Activated naive CD4-positive, alpha-beta T cell treated with anti-CD3 and anti-CD28 coated beads, Interleukin-2, amount 50 U/mL, for 72 hours (primary cell): ENCODE measurements at regions not wholly inside any gene's neighbourhood (a gene's known extent, or its start where the extent isn't known, plus 50 kb on each side); places are given as distances from the start of the nearest gene placed in this dataset.

ENCODE experiments used
- ATAC-seq, 2 donors: fragments of 150-1000 bp; cut with Tn5 transposase; 2 replicates each; pipeline ENCODE4 v1.10.0; 2021; ENCODE audit warnings: mild to moderate bottlenecking in 2 of 2, moderate library complexity in 2 of 2
- DNase-seq, 2 donors: peaks; one replicate each; pipeline ENCODE4 v3.0.0; 2021 to 2022; ENCODE audit warnings: low spot score in 2 of 2
- H3K27ac Mint-ChIP-seq, 2 donors: one replicate each; pipeline ENCODE4 v1.8.0; 2022; ENCODE audit warnings: mild to moderate bottlenecking in 2 of 2, mixed read lengths in 2 of 2
- H3K36me3 Mint-ChIP-seq, 2 donors: one replicate each; pipeline ENCODE4 v1.8.0; 2022; ENCODE audit warnings: mixed read lengths in 2 of 2
- H3K9me3 Mint-ChIP-seq, 2 donors: one replicate each; pipeline ENCODE4 v1.8.0; 2022; ENCODE audit warnings: mixed read lengths in 2 of 2

GRCh38 chr17:65430209-65430833 lies 131.1 kb downstream of the AXIN2 start:
- H3K36me3 Mint-ChIP-seq, result peaks cover 23 to 45% of the 10 kb centered on the region in 2 donors
- H3K27ac Mint-ChIP-seq, result no peak overlapping the region
- DNase-seq (no peak), ATAC-seq (no peak)
- peaks cover 13 to 47% of the 10 kb centered on the region in 2 donors for H3K9me3 Mint-ChIP-seq

DNA sequence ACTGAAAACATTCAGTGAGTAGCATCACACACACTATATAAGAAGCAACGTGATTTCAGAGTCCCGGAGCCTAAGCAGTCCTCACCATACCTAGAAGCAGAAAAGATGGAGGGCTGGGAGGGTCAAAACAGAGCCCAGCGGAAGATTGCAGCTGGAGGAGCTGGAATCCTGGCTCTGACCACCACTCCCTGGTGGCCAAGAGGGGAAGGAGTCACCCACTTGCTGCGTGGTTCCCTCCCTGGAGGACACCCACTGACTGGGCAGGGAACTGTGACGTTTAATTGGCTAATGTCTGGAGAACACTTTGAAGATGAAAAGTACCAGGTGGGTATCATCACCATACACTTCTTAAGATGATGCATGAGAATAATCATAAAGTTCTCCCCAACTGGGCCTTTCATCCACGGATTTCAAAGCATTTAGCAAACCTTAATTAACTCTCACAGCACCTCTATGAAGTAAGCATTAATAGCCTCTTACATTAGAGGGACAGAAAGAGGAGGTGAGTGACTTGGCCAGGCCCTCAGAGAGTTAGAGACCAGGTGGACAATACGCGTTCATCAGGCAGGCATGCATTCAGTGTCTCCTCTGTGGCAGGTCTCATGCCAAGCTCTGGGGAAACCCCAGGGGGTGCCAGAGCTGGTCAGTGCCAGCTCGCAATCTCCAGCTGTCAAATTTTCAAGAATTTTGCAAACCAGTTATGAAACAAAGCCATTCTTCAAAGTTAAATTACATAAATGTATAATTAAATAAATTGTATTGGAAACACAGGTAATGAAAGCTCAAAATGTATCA lies 137.9 kb downstream of the AXIN2 start:
- Mint-ChIP-seq H3K9me3 (peaks cover 4 to 25% of the 10 kb centered on the region in 2 donors), H3K36me3 (peaks cover 12 to 18% of the 10 kb centered on the region in 2 donors), H3K27ac (no peak overlapping the region)
- DNase-seq, result no peak
- ATAC-seq, result no peak

DNA sequence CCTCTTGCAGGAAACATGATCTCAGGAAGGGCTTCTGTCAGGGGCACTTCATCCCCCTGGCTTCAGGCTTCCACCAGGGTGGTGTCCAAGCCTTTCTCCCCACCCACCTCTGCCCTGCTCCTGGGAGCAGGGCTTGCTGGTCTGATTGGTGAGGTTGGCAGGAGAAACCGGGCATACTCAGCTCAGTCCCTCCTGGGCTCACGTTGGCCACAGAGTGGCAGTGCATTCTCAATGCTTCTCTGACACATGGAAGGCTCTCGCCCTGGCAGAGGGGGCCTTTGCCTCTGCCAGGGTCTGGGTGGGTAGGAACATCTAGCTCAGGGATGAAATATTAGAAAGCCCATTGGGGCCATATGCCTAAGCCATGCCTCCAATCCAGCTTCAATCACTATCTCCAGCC lies 142.8 kb downstream of the AXIN2 start:
- Mint-ChIP-seq H3K9me3 (no peaks in the 10 kb centered on the region), H3K27ac (no peak overlapping the region), H3K36me3 (no peaks in the 10 kb centered on the region)
- DNase-seq (no peak), ATAC-seq (no peak)

DNA sequence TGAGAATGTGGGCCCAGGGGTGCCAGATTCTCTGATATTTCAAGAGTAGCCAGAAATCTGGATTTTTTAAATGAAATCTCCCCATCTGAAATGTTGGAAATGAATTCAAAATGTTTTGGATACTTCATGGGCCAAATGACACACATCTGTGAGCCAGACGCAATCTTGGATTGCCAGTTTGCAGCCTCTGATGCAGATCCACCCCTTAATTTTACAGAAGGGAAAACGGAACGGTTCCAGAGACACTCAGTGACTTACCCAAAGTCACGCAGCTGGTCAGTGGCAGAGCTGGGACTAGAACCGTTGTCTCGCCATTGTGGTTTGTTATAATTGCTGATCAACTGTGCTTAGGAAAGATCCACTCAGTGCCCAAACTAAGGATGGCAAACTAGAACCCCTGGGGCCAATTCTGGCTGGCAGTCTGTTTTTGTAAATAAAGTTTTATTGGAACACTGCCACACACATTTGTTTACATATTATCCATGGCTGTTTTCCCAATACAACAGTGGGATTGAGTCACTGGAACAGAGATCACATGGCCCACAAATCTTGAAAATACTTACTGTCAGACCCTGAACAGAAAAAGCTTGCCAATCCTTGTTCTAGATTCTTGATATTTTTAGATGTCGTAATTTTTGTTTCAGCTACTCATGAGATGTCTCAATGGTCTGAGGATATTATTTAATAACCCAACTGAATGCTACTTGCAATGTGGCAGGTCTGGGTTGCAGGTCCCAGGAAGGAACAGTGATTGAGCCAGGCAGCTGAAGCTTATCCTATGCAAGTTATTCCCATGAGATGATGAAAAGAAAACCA lies 143.8 kb downstream of the AXIN2 start:
- Mint-ChIP-seq H3K27ac (no peak overlapping the region), H3K36me3 (no peaks in the 10 kb centered on the region)
- ATAC-seq, result no peak

GRCh38 chr17:65415991-65416390 lies 145.5 kb downstream of the AXIN2 start:
- Mint-ChIP-seq H3K36me3 (no peaks in the 10 kb centered on the region), H3K27ac (no peak overlapping the region), H3K9me3 (no peaks in the 10 kb centered on the region)
- DNase-seq (no peak), ATAC-seq (no peak)

More for the DNA sequence above, 143.8 kb downstream of the AXIN2 start:
- no peaks in the 10 kb centered on the region for H3K9me3 Mint-ChIP-seq
- no peak for DNase-seq

DNA sequence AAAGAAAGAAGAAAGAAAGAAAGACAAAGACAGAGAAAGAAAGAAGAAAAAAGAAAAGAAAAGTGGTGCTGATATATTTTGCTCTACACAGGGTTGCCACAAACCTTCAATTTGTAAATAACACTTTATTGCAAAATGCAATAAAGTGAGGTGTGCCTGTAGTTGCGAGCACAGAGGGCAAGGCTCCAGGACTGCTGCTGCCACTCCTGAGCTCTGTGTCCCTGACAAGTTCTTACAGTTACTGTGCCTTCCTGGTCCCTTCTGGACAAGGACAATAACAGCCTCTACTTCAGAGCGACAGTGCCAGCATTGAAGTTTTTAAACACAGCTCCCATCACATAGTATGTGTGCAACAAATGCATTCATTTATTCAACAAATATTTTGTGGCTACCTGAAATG lies 148.1 kb downstream of the AXIN2 start:
- ATAC-seq (no peak), DNase-seq (no peak)
- Mint-ChIP-seq H3K27ac (no peak overlapping the region), H3K36me3 (no peaks in the 10 kb centered on the region), H3K9me3 (no peaks in the 10 kb centered on the region)

GRCh38 chr17:65409381-65409780 lies 152.1 kb downstream of the AXIN2 start:
- H3K9me3 Mint-ChIP-seq, result no peaks in the 10 kb centered on the region
- no peak overlapping the region for H3K27ac Mint-ChIP-seq
- no peak for DNase-seq
- no peaks in the 10 kb centered on the region for H3K36me3 Mint-ChIP-seq
- no peak for ATAC-seq

DNA sequence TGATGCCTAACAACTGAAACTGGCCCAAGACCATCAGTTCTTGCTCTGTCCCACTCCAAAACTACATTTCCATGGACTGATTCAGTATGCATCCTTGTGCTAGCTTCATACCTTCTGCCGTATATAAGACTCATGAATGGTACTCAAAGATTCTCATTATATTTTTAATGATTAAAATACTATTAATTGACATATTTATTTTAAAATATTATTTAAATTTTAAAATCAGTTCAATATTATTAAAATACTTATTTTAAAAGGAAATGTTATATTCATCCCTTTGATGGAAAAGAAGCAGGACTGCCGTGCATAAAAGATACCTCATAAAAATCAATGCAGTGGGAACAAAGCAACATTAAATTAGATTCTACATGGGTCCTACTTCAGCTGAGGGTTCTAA lies 153.4 kb downstream of the AXIN2 start:
- no peak overlapping the region for H3K27ac Mint-ChIP-seq
- DNase-seq (no peak), ATAC-seq (no peak)
- H3K9me3 Mint-ChIP-seq, result no peaks in the 10 kb centered on the region
- no peaks in the 10 kb centered on the region for H3K36me3 Mint-ChIP-seq

- H3K9me3 Mint-ChIP-seq, result no peaks in the 10 kb centered on the region
- no peak overlapping the region for H3K27ac Mint-ChIP-seq
- DNase-seq (no peak), ATAC-seq (no peak)
- H3K36me3 Mint-ChIP-seq, result no peaks in the 10 kb centered on the region
These were observed 154.4 kb downstream of the AXIN2 start for GRCh38 chr17:65407017-65407416.

DNA sequence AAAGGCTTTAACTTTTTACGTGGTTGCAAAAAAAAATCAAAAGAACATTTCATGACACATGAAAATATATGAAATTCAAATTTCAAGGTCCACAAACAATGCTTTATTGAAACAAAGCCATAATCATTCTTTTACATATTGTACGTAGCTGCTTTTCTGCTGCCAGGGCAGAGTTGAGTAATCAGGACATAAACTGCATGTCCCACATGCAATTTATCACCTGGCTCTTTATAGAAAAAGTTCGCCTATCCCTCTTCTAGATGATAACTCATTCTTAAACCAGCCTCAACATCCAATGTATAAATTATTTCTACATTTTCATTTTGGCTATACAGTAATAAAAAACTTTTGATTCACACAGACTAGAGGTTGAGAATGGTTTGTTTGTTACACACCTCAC lies 154.9 kb downstream of the AXIN2 start:
- DNase-seq, result no peak
- Mint-ChIP-seq H3K27ac (no peak overlapping the region), H3K36me3 (no peaks in the 10 kb centered on the region), H3K9me3 (no peaks in the 10 kb centered on the region)
- ATAC-seq, result no peak

DNA sequence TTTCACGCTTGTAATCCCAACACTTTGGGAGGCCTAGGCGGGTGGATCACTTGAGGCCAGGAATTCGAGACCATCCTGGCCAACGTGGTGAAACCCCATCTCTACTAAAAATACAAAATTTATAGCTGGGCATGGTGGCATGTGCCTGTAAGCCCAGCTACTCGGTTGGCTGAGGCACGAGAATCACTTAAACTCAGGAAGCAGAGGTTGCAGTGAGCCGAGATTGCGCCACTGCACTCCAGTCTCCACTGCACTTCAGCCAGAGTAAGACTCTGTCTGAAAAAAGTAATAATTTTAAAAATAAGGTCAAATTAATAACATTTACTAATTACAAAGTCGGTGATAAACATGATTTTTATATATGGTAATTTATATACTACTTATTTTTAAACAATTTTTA lies 155.9 kb downstream of the AXIN2 start:
- no peak for ATAC-seq
- H3K36me3 Mint-ChIP-seq, result no peaks in the 10 kb centered on the region
- no peak for DNase-seq
- H3K9me3 Mint-ChIP-seq, result no peaks in the 10 kb centered on the region
- H3K27ac Mint-ChIP-seq, result no peak overlapping the region

DNA sequence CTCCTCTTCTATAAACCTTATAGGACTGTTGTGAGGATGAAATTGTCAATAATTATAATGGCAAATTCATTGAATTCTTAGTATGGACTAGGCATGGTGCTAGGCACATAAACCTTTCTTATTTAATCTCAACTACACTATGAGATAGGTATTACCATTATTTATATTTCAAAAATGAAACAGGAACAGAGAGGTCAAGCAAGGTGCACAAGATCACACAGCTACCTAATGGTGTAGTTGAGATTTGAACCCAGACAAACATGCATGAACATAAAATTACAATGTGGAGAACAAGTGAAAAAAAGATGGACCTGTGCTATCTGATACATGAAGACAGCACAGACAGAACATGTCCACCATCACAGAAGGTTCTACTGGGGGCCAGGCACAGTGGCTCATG lies 156.7 kb downstream of the AXIN2 start:
- DNase-seq, result no peak
- Mint-ChIP-seq H3K27ac (no peak overlapping the region), H3K9me3 (no peaks in the 10 kb centered on the region)

DNA sequence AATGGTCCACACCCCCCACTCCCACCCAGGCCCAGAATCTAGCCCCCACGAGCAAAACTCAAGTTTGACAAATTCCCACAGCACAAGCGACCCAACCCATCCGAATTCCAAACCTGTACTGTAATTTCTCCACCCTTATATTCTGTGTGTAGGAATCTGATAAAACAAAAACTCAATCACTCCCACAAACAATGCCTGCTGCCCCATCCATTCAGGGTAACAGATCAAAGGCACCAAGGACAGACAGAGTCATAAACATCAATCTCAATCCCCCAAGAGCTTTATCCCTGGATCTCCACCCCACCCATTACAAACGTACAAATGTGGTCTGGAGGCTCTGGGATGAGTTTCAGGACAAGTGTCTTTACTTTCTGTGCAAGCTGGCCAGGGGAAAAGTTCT lies 157.8 kb downstream of the AXIN2 start:
- Mint-ChIP-seq H3K27ac (no peak overlapping the region), H3K36me3 (no peaks in the 10 kb centered on the region), H3K9me3 (no peaks in the 10 kb centered on the region)
- no peak for DNase-seq
- ATAC-seq, result no peak

More for the DNA sequence above, 156.7 kb downstream of the AXIN2 start:
- no peaks in the 10 kb centered on the region for H3K36me3 Mint-ChIP-seq
- no peak for ATAC-seq

- no peak overlapping the region for H3K27ac Mint-ChIP-seq
- ATAC-seq, result no peak
- H3K9me3 Mint-ChIP-seq, result no peaks in the 10 kb centered on the region
- DNase-seq, result no peak
- no peaks in the 10 kb centered on the region for H3K36me3 Mint-ChIP-seq
These were observed 158.6 kb downstream of the AXIN2 start for GRCh38 chr17:65402513-65403496.

GRCh38 chr17:65401561-65401960 lies 159.9 kb downstream of the AXIN2 start:
- Mint-ChIP-seq H3K27ac (no peak overlapping the region), H3K9me3 (no peaks in the 10 kb centered on the region), H3K36me3 (no peaks in the 10 kb centered on the region)
- DNase-seq (no peak), ATAC-seq (no peak)

GRCh38 chr17:65400701-65401100 lies 160.7 kb downstream of the AXIN2 start:
- Mint-ChIP-seq H3K36me3 (no peaks in the 10 kb centered on the region), H3K27ac (peak overlapping the region in 1 of 2 donors; percentile 25), H3K9me3 (peaks cover 0 to 3% of the 10 kb centered on the region in 2 donors)
- ATAC-seq, result no peak
- no peak for DNase-seq
